ENCODE measurements at regions not wholly inside any gene's neighbourhood (a gene's known extent, or its start where the extent isn't known, plus 50 kb on each side); places are given as distances from the start of the nearest gene placed in this dataset.

GRCh38 chr4:133385161-133385954, 236.3 kb downstream of the PCDH10 start:
- DNase-seq (ENCODE audit: low read depth): no peak
- ChIA-PET CTCF (no interaction called here), POLR2A (no interaction called here)
- Histone ChIP-seq H3K4me3 (ENCODE audit: low read depth, low read length) (no peak overlapping the region), H3K36me3 (ENCODE audit: control insufficient read depth, insufficient read depth, low read length) (no peaks in the 10 kb centered on the region), H3K27me3 (ENCODE audit: control insufficient read depth, insufficient read depth, low read length) (no peaks in the 10 kb centered on the region)
- no peak for TF ChIP-seq CTCF (IDR thresholded peaks at IDR 0.05; ENCODE audit: insufficient read depth, low read depth, low read length)

- CTCF ChIA-PET: no interaction called here
- no peak for TF ChIP-seq CTCF (IDR thresholded peaks at IDR 0.05; ENCODE audit: insufficient read depth, low read depth, low read length)
- H3K4me3 ChIP-seq (ENCODE audit: low read depth, low read length): no peak overlapping the region
- POLR2A ChIA-PET: no interaction called here
- no peaks in the 10 kb centered on the region for H3K36me3 ChIP-seq (ENCODE audit: control insufficient read depth, insufficient read depth, low read length)
- H3K27me3 ChIP-seq (ENCODE audit: control insufficient read depth, insufficient read depth, low read length): no peaks in the 10 kb centered on the region
- DNase-seq (ENCODE audit: low read depth): no peak
Measured at GRCh38 chr4:133379681-133380438, 230.8 kb downstream of the PCDH10 start.

GRCh38 chr4:133377286-133377685, 228.2 kb downstream of the PCDH10 start:
- Histone ChIP-seq H3K4me3 (ENCODE audit: low read depth, low read length) (no peak overlapping the region), H3K27me3 (ENCODE audit: control insufficient read depth, insufficient read depth, low read length) (no peaks in the 10 kb centered on the region), H3K36me3 (ENCODE audit: control insufficient read depth, insufficient read depth, low read length) (no peaks in the 10 kb centered on the region)
- no peak for TF ChIP-seq CTCF (IDR thresholded peaks at IDR 0.05; ENCODE audit: insufficient read depth, low read depth, low read length)
- DNase-seq (ENCODE audit: low read depth): no peak
- POLR2A ChIA-PET: no interaction called here
- CTCF ChIA-PET: no interaction called here

GRCh38 chr4:133372699-133373098, 223.6 kb downstream of the PCDH10 start:
- no peaks in the 10 kb centered on the region for H3K36me3 ChIP-seq (ENCODE audit: control insufficient read depth, insufficient read depth, low read length)
- ChIA-PET CTCF (no interaction called here), POLR2A (no interaction called here)
- no peaks in the 10 kb centered on the region for H3K27me3 ChIP-seq (ENCODE audit: control insufficient read depth, insufficient read depth, low read length)
- DNase-seq (ENCODE audit: low read depth): no peak
- no peak overlapping the region for H3K4me3 ChIP-seq (ENCODE audit: low read depth, low read length)
- TF ChIP-seq CTCF (IDR thresholded peaks at IDR 0.05; ENCODE audit: insufficient read depth, low read depth, low read length): no peak

GRCh38 chr4:133355633-133356032, 206.5 kb downstream of the PCDH10 start:
- ChIA-PET CTCF (no interaction called here), POLR2A (no interaction called here)
- no peak for TF ChIP-seq CTCF (IDR thresholded peaks at IDR 0.05; ENCODE audit: insufficient read depth, low read depth, low read length)
- H3K27me3 ChIP-seq (ENCODE audit: control insufficient read depth, insufficient read depth, low read length): no peaks in the 10 kb centered on the region
- no peaks in the 10 kb centered on the region for H3K36me3 ChIP-seq (ENCODE audit: control insufficient read depth, insufficient read depth, low read length)
- no peak overlapping the region for H3K4me3 ChIP-seq (ENCODE audit: low read depth, low read length)
- no peak for DNase-seq (ENCODE audit: low read depth)
